ENCODE measurements at regions not wholly inside any gene's neighbourhood (a gene's known extent, or its start where the extent isn't known, plus 50 kb on each side); places are given as distances from the start of the nearest gene placed in this dataset.

DNA sequence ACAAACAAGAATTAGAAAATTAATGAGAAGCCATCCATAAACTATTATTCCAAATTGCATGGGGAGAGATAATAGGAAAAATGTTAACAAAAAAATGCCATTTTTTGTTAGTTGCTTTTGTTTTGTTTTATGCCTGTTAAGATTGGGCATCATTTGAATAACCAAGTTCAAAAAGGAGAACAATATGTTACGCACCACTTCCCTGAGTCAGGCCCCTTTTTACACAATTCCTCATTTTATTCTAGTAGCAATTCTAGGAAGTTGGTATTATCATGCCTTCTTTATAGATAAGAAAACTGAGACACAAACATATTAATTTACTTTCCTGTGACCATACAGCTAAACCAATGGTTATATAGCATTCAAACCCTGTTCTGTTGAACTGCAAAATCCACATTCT, 736.9 kb upstream of the CCDC54 start:
- in situ Hi-C loops (cut with MboI; ENCODE audit: low sequenced_read_pairs), result no loop called here

DNA sequence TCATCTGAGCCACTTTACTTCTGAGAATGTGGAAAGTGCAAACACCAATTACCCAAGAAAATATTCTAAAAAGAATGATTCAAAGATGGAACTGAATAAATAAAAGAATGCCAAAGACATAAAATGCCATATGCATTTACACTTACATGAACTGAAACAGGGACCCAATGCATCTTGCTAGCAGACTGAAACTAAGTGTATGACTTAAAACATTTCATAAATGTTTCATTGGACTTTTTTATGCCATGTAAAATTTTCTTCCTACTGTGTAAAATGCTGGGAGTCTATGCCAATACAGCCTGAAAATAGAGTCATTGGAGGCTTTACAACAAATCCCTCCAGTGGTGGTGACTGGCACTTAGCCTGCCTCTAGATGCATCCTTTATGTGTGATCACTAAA, 735.1 kb upstream of the CCDC54 start:
- in situ Hi-C loops (cut with MboI; ENCODE audit: low sequenced_read_pairs), result no loop called here

DNA sequence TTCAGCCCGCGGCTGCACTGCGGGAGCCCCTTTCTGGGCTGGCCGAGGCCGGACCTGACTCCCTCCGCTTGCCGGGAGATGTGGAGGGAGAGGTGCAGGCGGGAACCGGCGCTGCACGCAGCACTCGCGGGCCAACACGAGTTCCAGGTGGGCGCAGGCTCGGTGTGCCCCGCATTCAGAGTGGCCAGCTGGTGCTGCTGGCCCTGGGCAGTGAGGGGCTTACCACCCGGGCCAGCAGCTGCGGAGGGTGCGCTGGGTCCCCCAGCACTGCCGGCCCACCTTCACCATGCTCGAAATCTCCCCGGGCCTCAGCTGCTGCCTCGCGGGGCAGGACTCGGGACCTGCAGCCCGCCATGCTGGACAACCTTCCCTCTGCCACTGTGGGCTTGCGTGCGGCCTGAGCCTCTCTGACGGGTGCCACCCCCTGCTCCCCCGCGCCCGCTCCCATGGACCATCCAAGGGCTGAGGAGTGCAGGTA, 733.5 kb upstream of the CCDC54 start:
- in situ Hi-C loops (cut with MboI; ENCODE audit: low sequenced_read_pairs), result no loop called here

DNA sequence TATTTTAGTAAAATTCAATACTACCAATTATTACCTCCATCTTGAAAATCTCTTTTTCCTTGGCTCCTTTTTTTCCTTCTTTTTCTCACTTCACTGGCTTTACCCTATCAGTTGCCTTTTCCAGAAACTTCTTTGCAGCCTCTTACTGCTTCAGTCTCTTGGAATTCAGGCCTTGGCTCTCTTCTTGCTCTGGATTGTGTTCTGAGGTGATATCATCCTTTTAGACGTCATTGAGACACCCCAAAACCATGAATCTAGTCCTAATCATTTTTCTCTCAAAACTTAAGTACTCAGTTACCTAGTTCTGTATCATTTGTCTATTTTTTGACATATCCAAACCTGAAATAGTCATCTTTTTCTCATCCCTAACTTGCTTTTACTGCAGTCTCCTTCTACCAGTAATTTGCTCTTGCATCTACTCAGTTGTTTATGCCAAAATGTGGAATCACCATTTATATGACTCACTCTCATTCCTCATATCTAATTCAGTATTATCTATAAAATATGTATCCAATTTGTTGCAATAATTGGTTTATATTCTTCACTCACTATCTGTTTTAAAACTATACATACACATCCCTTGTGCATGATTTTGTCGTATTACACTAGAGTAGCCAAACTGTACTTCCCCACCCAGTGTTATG, 703.2 kb upstream of the CCDC54 start:
- in situ Hi-C loops (cut with MboI; ENCODE audit: low sequenced_read_pairs), result no loop called here

DNA sequence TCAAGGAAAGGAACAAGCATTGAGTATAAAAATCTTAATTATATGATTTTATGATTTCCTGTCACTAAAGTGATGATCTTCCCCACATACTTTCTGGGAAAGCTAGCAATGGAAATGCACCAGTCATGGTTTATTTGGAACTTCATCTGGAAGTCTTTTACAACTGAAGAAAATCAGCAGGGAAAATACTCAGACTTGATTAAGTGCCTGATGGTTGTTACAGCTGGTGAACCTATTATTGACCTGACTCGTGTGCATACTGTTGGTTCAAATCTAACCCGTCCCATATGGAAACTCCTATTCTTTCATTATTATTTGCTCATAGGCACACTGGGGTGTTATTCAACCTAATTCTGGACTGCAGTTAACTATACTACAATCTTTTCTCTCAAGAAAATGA, 701.8 kb upstream of the CCDC54 start:
- in situ Hi-C loops (cut with MboI; ENCODE audit: low sequenced_read_pairs), result no loop called here

DNA sequence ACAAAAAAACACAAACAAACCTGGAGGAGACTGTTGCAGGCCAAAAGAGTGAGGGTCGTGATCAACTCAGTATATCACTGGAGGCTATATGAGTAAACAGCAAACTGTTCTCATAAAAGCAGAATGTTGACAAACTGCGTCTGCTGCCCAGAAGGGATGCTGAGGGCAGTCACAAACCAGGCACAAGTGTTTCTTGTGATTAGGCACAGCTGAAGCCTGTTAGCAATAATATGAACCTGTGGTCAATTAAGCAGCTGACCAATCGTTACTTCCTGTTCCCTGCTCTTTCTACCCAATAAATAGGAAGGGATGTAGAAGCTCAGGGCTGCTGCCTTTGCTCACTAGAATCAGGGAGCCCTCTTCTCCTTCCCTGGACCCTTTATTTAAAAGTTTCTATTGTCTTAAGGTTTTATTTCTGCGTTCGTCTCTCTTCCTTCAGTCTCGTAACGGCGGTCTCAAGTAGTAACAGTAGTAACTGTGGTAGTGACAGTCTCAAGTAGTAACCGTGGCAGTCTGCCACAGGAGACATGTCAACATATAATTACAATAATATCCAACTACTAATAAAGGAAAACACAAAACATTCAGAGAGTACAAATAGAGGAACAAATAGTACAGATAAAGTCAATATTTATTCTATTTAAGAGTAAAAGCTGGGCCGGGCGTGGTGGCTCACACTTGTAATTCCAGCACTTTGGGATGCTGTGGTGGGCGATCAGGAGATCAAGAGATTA, 698.4 kb upstream of the CCDC54 start:
- in situ Hi-C loops (cut with MboI; ENCODE audit: low sequenced_read_pairs), result no loop called here

DNA sequence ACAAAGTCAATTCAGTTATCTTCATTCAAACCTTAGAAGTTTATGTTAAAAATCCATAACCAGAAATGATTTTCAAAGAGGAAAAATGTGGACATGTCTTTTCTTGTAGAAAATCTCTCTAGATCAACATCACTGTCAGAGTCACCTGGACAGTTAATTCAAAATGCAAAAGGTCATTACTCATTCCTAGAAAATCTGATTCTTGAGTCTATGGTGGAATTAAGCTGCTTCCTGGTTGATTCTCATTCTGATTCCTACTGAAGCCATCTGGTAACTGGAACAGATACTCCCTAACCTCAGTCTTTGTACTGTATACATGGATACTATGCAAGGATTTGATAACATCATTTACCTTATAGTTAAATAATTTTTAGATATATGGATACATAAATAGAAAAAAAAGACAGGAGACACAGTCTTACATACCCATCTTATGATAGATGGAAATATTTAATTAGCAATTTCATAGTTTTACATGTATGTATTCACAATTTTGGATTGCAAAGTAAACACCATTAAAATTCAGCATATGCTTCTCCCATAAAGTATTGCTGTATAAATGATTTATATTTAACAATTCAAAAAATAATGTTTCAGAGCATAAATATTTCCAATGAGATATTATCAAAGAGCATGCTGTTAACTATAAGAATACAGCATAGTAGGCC, 693.2 kb upstream of the CCDC54 start:
- in situ Hi-C loops (cut with MboI; ENCODE audit: low sequenced_read_pairs), result no loop called here

DNA sequence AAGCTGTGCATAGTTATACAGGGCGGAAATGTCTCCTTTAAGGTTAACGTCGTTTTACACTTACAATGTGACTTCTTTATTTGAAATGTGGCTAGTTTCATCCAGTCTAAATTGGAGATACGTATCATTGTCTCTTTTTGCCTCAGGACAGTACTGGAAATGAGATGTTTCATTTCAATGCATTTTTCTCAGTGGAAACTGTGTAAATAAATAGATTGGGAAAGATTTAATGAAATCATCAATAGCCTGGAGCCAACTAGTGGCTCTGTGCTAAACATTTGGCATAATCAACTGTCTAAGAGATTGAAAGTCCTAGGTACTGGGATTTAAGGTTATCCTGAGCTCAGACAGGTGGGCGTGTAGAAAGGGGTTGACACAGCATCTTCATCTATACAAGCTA, 691.5 kb upstream of the CCDC54 start:
- in situ Hi-C loops (cut with MboI; ENCODE audit: low sequenced_read_pairs), result no loop called here

DNA sequence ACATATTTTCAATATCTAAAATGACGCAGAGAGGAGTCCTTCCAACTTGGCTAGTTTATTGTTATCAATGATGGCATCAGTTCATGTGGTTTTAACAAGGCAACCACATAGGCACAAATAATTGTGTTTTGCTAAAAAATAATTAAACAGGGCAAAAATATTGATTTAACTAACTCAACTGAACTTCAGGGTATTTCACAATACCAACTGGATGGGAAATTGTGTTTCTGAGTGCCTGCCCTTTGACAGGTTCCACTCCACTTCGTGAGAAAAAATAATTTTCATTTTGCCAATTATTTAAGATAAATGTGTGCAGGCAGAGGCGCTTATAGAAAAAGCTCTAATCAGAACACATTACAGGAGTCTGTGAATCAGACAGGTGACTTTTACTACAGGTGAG, 689.3 kb upstream of the CCDC54 start:
- in situ Hi-C loops (cut with MboI; ENCODE audit: low sequenced_read_pairs), result no loop called here

DNA sequence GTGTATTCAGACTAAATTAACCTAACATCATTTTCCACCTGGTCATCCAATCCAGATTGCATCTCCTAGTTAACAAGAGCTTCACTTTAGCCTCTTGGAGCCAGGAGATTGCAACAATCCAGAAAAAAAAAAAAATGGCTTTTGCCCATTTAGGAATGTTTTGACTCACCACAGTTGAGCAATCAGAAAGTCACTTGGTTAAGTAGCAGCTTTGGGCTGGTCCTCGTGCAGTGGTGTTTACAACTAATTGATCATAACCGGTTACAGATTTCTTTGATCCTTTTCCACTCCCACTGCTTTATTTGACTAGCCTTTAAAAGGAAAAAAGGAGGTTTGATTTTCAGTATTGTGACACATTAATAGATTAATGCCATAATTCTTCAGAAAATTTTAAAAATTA, 688.8 kb upstream of the CCDC54 start:
- in situ Hi-C loops (cut with MboI; ENCODE audit: low sequenced_read_pairs), result no loop called here

DNA sequence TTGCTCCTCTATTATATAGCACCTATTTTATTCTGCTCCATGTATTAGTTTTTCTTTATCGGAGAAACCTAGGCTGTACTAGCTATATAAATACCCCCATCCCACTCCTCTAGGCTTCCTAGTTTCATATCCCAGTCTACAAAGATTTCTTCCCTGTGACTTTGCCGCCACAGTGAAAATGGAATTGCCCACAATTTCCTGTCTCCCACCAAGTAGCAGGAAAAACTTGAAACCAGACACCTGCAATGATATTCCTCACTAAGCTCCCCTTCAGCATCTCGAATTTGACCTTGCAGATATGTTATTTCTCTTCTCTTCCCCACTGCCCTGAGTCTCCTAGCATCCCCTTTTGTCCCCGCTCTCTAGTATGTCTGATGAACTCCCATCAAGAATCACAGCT, 685.8 kb upstream of the CCDC54 start:
- in situ Hi-C loops (cut with MboI; ENCODE audit: low sequenced_read_pairs), result no loop called here

DNA sequence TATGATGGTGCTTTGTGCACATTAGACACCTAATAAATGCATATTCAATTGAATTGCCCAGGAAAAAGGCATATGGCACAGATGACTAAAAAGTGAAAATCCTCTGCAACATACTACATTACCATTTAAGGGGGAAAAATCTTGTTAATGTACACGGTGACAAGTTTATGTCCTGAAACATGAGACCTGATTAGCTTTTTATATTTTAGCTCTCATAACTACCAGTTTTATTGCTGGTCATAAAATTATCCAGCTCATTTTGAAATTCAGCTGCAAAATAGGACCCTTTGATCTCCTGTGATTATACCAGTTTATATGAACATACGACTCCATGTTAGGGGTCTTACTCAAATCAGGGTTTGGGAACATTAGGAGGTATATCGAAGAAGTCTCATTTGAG, 684.6 kb upstream of the CCDC54 start:
- in situ Hi-C loops (cut with MboI; ENCODE audit: low sequenced_read_pairs), result no loop called here

DNA sequence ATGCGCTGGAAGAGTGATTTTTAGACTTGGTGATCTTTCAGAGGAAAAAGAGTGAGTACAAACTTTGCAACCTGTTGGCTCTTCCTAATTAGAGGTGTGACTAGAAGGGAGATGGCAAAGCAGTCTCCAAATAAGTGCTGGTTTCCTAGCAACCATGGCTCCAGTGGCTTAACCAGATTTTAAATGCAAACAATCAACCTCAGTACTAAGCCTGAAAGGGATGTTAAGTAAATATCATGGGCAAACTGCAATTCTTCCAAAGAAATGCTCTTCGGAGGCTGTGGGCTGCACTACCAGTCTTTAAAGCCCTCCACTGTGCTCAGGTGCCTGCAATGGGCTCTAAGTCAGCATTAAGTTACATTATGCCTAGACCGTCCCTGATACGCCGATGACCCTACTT, 678.1 kb upstream of the CCDC54 start:
- in situ Hi-C loops (cut with MboI; ENCODE audit: low sequenced_read_pairs), result no loop called here

DNA sequence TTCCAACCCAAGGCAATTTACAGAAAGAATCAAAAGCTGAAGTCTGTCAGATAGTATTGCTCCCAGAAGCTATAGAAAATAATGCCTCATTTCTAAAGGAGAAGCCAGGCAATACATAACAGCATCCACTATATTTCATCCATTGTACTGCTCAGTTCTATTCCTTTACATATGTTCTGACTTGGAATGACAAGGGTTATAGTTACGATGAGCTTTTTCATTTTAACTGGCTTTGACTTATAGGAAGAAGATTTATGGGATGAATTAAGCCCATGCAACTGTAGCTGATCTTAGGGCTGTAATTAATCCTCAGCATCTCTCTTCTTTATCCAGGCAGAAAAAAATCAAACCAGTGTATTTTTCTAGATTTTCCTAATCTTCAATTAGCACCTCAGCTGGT, 676.3 kb upstream of the CCDC54 start:
- in situ Hi-C loops (cut with MboI; ENCODE audit: low sequenced_read_pairs), result no loop called here

DNA sequence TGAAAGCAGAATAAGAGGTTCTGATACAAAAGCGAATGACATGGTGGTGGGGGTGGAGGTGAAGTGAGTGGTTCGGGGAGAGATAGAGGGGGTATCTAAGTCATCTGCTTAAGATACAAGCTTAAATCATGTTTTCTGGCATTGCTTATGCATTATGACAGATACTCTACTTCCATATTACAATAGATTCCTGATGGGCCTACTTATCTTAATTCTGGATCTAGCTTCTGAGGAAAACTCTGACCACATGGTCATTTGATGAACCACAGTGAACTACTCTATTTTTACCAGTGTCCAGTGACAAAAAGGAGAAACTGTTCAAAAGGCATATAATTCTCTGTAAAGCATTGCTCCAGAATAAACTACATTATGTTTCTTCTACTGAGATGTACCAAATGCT, 673.7 kb upstream of the CCDC54 start:
- in situ Hi-C loops (cut with MboI; ENCODE audit: low sequenced_read_pairs), result no loop called here

DNA sequence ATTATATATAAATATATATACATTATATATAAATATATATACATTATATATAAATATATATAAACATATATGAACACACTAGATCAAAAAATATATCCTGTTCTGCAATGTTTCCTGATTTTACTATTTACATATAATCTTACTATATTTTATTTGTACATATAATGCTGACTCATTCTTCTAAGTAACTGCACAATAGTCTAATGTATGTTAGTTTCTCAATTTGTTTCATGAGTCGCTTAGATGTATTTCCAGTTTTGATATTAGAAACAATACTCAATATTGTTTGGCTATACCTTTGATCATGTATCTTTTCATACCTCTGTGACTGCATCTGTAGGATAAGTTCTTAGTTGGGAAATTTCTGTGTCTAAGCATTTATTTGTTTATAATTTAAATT, 669.9 kb upstream of the CCDC54 start:
- in situ Hi-C loops (cut with MboI; ENCODE audit: low sequenced_read_pairs), result no loop called here

DNA sequence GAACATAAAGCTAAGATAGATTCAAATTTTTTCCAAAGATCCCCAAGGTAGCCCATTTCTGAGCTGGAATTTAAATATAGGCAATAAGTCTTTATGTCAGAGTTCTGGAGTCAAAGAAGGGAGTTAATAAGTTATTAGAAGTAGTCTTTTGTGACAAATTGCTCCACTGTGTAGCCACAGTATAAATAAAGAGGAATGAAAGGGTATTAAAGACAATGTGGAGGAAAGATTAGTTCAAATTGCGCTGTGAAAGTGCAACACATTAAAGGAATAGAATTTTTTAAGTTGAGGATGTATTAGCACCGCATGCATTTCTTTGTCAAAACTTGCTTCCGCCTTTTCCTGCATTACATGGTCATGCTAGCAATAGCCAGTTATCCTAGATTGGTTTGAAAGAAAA, 666.6 kb upstream of the CCDC54 start:
- in situ Hi-C loops (cut with MboI; ENCODE audit: low sequenced_read_pairs), result no loop called here

DNA sequence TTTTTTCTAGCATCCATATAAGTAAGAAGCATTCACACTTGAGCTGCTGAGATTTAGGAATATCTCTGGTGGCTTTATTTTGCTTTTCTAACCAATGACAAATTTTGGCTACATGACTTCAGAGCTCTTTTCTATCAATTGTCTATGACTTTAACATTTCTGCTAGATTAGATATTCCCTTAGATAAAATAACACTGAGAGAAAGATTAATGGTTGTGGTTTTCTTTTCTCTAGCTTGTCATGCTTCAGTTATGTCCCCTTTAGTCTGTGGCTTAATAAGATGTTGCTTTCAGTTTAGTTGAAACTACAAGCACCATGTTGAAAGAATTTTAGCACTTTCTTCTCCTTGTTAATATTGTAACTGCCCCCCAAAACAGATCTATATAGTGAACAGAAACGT, 665.6 kb upstream of the CCDC54 start:
- in situ Hi-C loops (cut with MboI; ENCODE audit: low sequenced_read_pairs), result no loop called here

DNA sequence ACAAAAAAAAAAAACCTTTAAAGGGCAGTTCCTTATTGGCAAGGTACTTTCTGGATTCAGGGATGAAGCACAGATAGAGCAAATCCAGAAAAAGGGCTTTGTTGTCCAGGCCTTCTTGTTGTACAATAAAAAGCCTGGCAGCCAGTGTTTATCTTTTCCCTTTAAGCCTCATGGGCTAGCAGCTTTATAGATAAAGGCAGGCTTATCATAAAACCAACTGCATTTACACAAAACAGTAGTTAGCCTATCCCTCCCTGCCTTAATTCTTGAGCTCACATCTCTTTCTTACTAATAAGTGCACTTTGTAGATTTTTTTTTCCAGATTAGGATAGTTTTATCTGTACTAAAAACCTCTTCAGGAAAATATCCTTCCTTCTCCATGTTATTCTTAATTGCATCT, 662.8 kb upstream of the CCDC54 start:
- in situ Hi-C loops (cut with MboI; ENCODE audit: low sequenced_read_pairs), result no loop called here

DNA sequence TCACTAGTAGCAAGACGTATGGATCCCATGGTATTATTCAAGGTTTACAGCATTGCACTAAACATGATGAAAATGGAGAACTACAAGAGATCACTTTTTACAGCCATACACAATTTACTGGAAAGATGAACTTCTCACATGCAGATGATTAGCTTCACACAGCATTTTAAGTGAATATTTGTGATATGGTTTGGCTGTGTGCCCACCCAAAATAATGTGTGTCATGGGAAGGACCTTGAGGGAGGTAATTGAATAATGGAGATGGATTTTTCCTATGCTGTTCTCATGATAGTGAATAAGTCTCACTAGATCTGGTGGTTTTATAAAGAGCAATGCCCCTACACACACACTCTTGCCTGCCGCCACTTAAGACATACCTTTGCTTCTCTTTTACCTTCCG, 662.0 kb upstream of the CCDC54 start:
- in situ Hi-C loops (cut with MboI; ENCODE audit: low sequenced_read_pairs), result no loop called here

DNA sequence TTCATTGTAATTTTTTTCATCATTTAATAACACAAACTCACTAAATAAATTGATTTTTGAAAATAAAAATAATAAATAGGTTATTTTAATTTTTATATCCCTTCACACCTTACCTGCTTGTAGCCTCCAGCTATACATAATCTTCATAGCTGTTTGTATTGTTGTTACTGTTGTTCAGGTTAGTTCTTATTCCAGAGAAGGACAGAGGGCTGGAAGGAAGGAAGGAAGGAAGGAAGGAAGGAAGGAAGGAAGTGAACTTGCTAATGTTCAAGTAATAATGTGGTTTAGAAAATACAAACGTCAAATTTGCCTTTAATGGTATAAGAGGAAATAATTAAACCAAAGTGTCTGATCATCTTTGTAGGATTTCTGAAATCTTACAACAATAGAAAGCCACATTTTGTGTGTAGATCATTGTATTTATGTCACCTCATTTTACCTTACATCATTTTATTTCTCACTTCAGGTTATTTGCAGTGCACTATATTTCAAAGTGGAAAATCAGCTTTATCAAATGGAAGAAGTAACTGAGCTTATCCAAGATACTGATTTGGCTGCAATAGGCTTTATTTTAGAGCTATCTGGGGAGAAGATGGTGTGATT, 660.0 kb upstream of the CCDC54 start:
- in situ Hi-C loops (cut with MboI; ENCODE audit: low sequenced_read_pairs), result no loop called here

DNA sequence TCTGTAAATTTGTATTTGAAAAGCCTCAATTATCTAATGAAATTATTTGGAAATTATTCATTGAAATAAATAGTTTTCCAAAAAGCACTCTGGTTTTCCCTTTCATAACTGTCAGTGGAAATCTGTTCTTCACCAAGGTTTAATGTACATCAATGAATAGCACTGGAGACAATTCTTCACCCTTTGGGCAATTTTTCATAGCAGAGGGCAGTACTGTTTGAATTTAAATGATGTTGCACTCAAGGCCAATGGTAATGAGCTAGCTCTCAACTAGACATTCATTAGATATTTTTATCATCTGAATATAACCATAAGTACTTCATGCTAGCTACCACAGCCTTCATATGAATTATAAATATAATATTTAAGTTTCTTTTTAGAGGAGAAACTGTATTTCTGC, 658.2 kb upstream of the CCDC54 start:
- in situ Hi-C loops (cut with MboI; ENCODE audit: low sequenced_read_pairs), result no loop called here

Measured in HL-60/S4 (cell line).